ENCODE measurements at regions not wholly inside any gene's neighbourhood (a gene's known extent, or its start where the extent isn't known, plus 50 kb on each side); places are given as distances from the start of the nearest gene placed in this dataset.

DNA sequence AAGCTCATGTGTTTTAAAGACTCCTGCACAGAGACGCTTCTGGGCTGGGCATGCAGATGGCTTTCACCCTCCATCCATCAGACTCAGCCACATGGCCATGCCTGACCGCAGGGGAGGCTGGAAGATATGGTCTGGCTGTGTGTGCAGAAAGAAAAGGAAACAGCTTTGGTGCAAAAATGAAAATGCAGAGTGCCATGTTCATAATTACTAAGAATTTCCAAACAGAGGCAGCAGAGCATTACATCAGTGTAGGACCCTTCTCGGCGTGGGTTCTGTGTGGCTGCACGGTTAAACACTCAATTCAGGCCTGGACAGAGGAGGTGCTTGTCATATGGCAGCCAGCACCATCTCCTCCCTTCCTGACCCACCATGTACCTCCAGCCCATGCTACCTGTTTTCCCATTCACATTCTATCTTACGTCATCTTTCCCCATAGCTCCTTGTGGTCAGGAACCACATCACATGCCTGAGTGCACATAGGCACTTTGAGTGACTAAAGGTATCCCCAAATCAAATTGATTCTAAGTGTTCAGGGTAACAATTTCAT is 200.3 kb upstream of the ID2 start:
- peaks cover 2% of the 10 kb centered on the region for H3K4me1 ChIP-seq (ENCODE audit: control insufficient read depth, insufficient read depth, low read length)
- no peak overlapping the region for H3K4me3 ChIP-seq (ENCODE audit: low read length)
- no peaks in the 10 kb centered on the region for H3K27me3 ChIP-seq (ENCODE audit: control insufficient read depth, insufficient read depth, low read length, poor library complexity, severe bottlenecking)
- Mint-ChIP-seq H3K4me3 (no peak overlapping the region), H3K27me3 (ENCODE audit: insufficient read depth) (no peaks in the 10 kb centered on the region), H3K9me3 (no peaks in the 10 kb centered on the region), H3K36me3 (ENCODE audit: low read depth) (no peaks in the 10 kb centered on the region), H3K4me1 (peaks cover 10% of the 10 kb centered on the region), H3K27ac (no peak overlapping the region)
- WGBS, 2 experiments (ENCODE audit: insufficient coverage in 1 of 2, insufficient read length in 1 of 2) = 94 to 97% methylated on average over 4 to 6 of the region's 6 CpGs
- TF ChIP-seq CTCF (conservative IDR thresholded peaks at IDR 0.05) = no peak
- H3K9ac ChIP-seq (ENCODE audit: extremely low read depth, low read length, poor library complexity, severe bottlenecking) = no peak overlapping the region
- no peak overlapping the region for H3K27ac ChIP-seq (ENCODE audit: low read depth, low read length)
- no peaks in the 10 kb centered on the region for H3K9me3 ChIP-seq (ENCODE audit: control insufficient read depth, low read length)
- no peaks in the 10 kb centered on the region for H3K36me3 ChIP-seq (ENCODE audit: control insufficient read depth, insufficient read depth, low read length)
- no peak for DNase-seq

- Histone ChIP-seq H3K36me3 (ENCODE audit: control insufficient read depth, insufficient read depth, low read length) (no peaks in the 10 kb centered on the region), H3K9me3 (ENCODE audit: control insufficient read depth, low read length) (no peaks in the 10 kb centered on the region), H3K27ac (ENCODE audit: low read depth, low read length) (no peak overlapping the region), H3K9ac (ENCODE audit: extremely low read depth, low read length, poor library complexity, severe bottlenecking) (no peak overlapping the region), H3K4me3 (ENCODE audit: low read length) (no peak overlapping the region), H3K27me3 (ENCODE audit: control insufficient read depth, insufficient read depth, low read length, poor library complexity, severe bottlenecking) (no peaks in the 10 kb centered on the region), H3K4me1 (ENCODE audit: control insufficient read depth, insufficient read depth, low read length) (peaks cover 2% of the 10 kb centered on the region)
- DNase-seq = no peak
- H3K9me3 Mint-ChIP-seq = no peaks in the 10 kb centered on the region
- H3K27me3 Mint-ChIP-seq (ENCODE audit: insufficient read depth) = no peaks in the 10 kb centered on the region
- H3K27ac Mint-ChIP-seq = no peak overlapping the region
- TF ChIP-seq CTCF (conservative IDR thresholded peaks at IDR 0.05) = no peak
- 92 to 94% methylated on average over 4 of the region's 4 CpGs for WGBS, 2 experiments (ENCODE audit: insufficient coverage in 1 of 2, insufficient read length in 1 of 2)
- H3K4me1 Mint-ChIP-seq = peaks cover 12% of the 10 kb centered on the region
- no peaks in the 10 kb centered on the region for H3K36me3 Mint-ChIP-seq (ENCODE audit: low read depth)
- no peak overlapping the region for H3K4me3 Mint-ChIP-seq
These were observed 199.4 kb upstream of the ID2 start for GRCh38 chr2:8482432-8482831.

DNA sequence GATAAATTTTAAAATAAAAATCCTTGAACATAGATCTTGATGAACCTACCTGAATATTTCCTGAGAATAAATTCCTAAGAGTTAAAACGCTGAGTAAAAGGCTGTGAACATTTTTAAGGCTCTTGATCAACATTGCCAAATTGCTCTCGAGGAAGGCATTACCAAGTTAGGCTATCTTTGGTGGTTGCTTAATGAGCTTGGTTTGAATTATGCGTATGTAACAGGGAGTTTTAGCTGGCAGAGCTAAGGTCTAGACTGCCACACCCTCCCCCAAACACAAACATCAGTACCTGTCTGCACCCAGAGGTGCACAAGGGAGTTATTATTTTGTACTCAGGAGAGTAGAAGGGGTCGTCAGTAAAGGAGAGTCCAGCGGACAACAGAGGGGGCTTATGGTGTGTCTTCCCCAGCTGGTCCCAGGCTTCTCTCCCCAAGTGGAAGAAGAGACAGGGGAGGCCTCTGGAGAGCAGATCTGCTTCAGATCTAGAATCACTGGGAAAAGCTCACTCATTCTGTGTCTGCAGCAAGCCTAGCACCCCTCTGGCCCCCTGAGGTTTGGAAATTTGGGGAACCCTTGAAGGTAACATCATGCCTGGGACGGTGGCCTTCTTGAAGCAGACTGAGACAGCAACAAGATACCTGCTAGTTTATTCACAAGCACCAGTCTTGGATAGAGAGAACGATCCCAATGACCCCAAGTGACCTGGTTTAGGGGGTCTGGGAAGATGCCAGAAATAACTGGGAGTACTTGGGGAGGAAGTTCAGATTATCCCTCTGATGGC is 197.2 kb upstream of the ID2 start:
- WGBS, 2 experiments (ENCODE audit: insufficient coverage in 1 of 2, insufficient read length in 1 of 2) = 91 to 93% methylated on average over 3 to 7 of the region's 7 CpGs
- H3K27me3 Mint-ChIP-seq (ENCODE audit: insufficient read depth) = no peaks in the 10 kb centered on the region
- DNase-seq = no peak

More for the DNA sequence above, 197.2 kb upstream of the ID2 start:
- Histone ChIP-seq H3K27ac (ENCODE audit: low read depth, low read length) (no peak overlapping the region), H3K9me3 (ENCODE audit: control insufficient read depth, low read length) (no peaks in the 10 kb centered on the region), H3K9ac (ENCODE audit: extremely low read depth, low read length, poor library complexity, severe bottlenecking) (no peak overlapping the region), H3K36me3 (ENCODE audit: control insufficient read depth, insufficient read depth, low read length) (no peaks in the 10 kb centered on the region), H3K4me3 (ENCODE audit: low read length) (no peak overlapping the region), H3K4me1 (ENCODE audit: control insufficient read depth, insufficient read depth, low read length) (no peaks in the 10 kb centered on the region), H3K27me3 (ENCODE audit: control insufficient read depth, insufficient read depth, low read length, poor library complexity, severe bottlenecking) (no peaks in the 10 kb centered on the region)
- H3K4me3 Mint-ChIP-seq = no peak overlapping the region
- H3K36me3 Mint-ChIP-seq (ENCODE audit: low read depth) = no peaks in the 10 kb centered on the region
- peaks cover 10% of the 10 kb centered on the region for H3K4me1 Mint-ChIP-seq
- no peak overlapping the region for H3K27ac Mint-ChIP-seq
- H3K9me3 Mint-ChIP-seq = no peaks in the 10 kb centered on the region
- no peak for TF ChIP-seq CTCF (conservative IDR thresholded peaks at IDR 0.05)

Data from endodermal cell (in vitro differentiated cells).